IMR-90 (cell line): ENCODE measurements at regions not wholly inside any gene's neighbourhood (a gene's known extent, or its start where the extent isn't known, plus 50 kb on each side); places are given as distances from the start of the nearest gene placed in this dataset.

ENCODE experiments used
- ATAC-seq: fragments of 200-7000 bp; cut with Tn5 transposase; 2 replicates; pipeline ENCODE4 v1.9.1; 2020; ENCODE audit warnings: low read depth, mild to moderate bottlenecking, moderate library complexity
- BruUV-seq: library from RNA; stranded (reverse); fragments of 400-500 nt; replicated peaks from 2 replicates; lab custom pipeline; 2021; lab: Mats Ljungman, UMichigan
- CTCF ChIA-PET: fragments of 300-600 bp; formaldehyde crosslinking; extraction: SDS; loops from one replicate; lab custom pipeline; 2021; ENCODE audit warnings: antibody characterized with exemption; lab: Yijun Ruan, JAX
- POLR2A ChIA-PET: fragments of 300-600 bp; sonication (Branson Sonifier 250); formaldehyde crosslinking; loops from one replicate; lab custom pipeline; 2022; ENCODE audit warnings: antibody characterized with exemption; ENCODE audit not compliant: unreplicated experiment; lab: Charles Lee
- DNase-seq: peaks from one replicate; pipeline ENCODE4 v3.0.0; 2013
- H2AFZ ChIP-seq: replicated peaks from 2 replicates; pipeline ENCODE3; 2013; ENCODE audit warnings: low read length, mild to moderate bottlenecking; ENCODE audit not compliant: poor library complexity
- H2AK5ac ChIP-seq: 2 replicates; pipeline ENCODE4 v1.6.1; 2013; ENCODE audit warnings: low read depth, low read length, inconsistent platforms
- H2AK9ac ChIP-seq: replicated peaks from 2 replicates; pipeline ENCODE3; 2013; ENCODE audit warnings: mild to moderate bottlenecking, low read depth, low read length, moderate library complexity; ENCODE audit not compliant: poor library complexity
- H2BK120ac ChIP-seq: 2 replicates; pipeline ENCODE4 v1.6.1; 2013; ENCODE audit warnings: low read depth, low read length, inconsistent platforms
- H2BK15ac ChIP-seq: 3 replicates; pipeline ENCODE4 v1.6.1; 2013; ENCODE audit warnings: low read depth, low read length, inconsistent platforms
- H2BK20ac ChIP-seq: 2 replicates; pipeline ENCODE4 v1.6.1; 2013; ENCODE audit warnings: low read depth, mild to moderate bottlenecking, inconsistent platforms, low read length, moderate library complexity
- H2BK5ac ChIP-seq: 2 replicates; pipeline ENCODE4 v1.6.1; 2013; ENCODE audit warnings: mild to moderate bottlenecking, low read depth, low read length, inconsistent platforms; ENCODE audit not compliant: poor library complexity, severe bottlenecking
- H3K14ac ChIP-seq: replicated peaks from 2 replicates; pipeline ENCODE4 v1.6.1; 2013; ENCODE audit warnings: low read depth, low read length, inconsistent platforms
- H3K18ac ChIP-seq: 2 replicates; pipeline ENCODE4 v1.6.1; 2013; ENCODE audit warnings: low read depth, low read length, control low read depth
- H3K23ac ChIP-seq: 2 replicates; pipeline ENCODE4 v1.6.1; 2013; ENCODE audit warnings: low read depth, low read length, inconsistent platforms
- H3K27ac ChIP-seq: 2 replicates; pipeline ENCODE4 v1.5.1; 2013; ENCODE audit warnings: mild to moderate bottlenecking, control low read depth, low read length; ENCODE audit not compliant: insufficient read depth
- H3K27me3 ChIP-seq: 2 replicates; pipeline ENCODE4 v1.6.1; 2013; ENCODE audit warnings: low read length; ENCODE audit not compliant: control insufficient read depth, insufficient read depth
- H3K36me3 ChIP-seq: 2 replicates; pipeline ENCODE4 v1.6.1; 2013; ENCODE audit warnings: low read length, mixed read lengths; ENCODE audit not compliant: control insufficient read depth, insufficient read depth
- H3K4ac ChIP-seq: 2 replicates; pipeline ENCODE4 v1.6.1; 2013; ENCODE audit warnings: low read depth, low read length, inconsistent platforms
- H3K4me1 ChIP-seq: 2 replicates; pipeline ENCODE4 v1.6.1; 2013; ENCODE audit warnings: low read length, mixed read lengths; ENCODE audit not compliant: control insufficient read depth, insufficient read depth
- H3K4me2 ChIP-seq: 2 replicates; pipeline ENCODE4 v1.6.1; 2013; ENCODE audit warnings: low read depth, mild to moderate bottlenecking, control low read depth, low read length, moderate library complexity
- H3K4me3 ChIP-seq: 2 replicates; pipeline ENCODE4 v1.5.1; 2013; ENCODE audit warnings: low read depth, mild to moderate bottlenecking, control low read depth, low read length, moderate library complexity; ENCODE audit not compliant: insufficient read depth
- H3K56ac ChIP-seq: 2 replicates; pipeline ENCODE4 v1.6.1; 2013; ENCODE audit warnings: low read length, inconsistent platforms; ENCODE audit not compliant: insufficient read depth; ENCODE audit errors: extremely low read depth
- H3K79me1 ChIP-seq, 2 experiments: 2 replicates each; pipeline ENCODE4 v1.6.1; 2013; ENCODE audit warnings: low read length in 2 of 2, inconsistent platforms in 1 of 2, low read depth in 1 of 2
- H3K9ac ChIP-seq: 2 replicates; pipeline ENCODE4 v1.6.1; 2013; ENCODE audit warnings: low read depth, low read length, control low read depth
- H3K9me1 ChIP-seq: 2 replicates; pipeline ENCODE4 v1.6.1; 2013; ENCODE audit warnings: low read length, inconsistent platforms; ENCODE audit not compliant: insufficient read depth
- H3K9me3 ChIP-seq: 2 replicates; pipeline ENCODE4 v1.6.1; 2013; ENCODE audit warnings: low read length; ENCODE audit not compliant: control insufficient read depth, insufficient read depth
- H4K20me1 ChIP-seq: 2 replicates; pipeline ENCODE4 v1.6.1; 2013; ENCODE audit warnings: low read length, inconsistent platforms; ENCODE audit not compliant: insufficient read depth
- H4K5ac ChIP-seq: 2 replicates; pipeline ENCODE4 v1.6.1; 2013; ENCODE audit warnings: mild to moderate bottlenecking, low read depth, low read length, control low read depth
- H4K8ac ChIP-seq, 2 experiments: 2 replicates each; pipeline ENCODE4 v1.6.1; 2013; ENCODE audit warnings: low read depth in 2 of 2, low read length in 2 of 2, control low read depth in 1 of 2, inconsistent platforms in 1 of 2
- H4K91ac ChIP-seq: 2 replicates; pipeline ENCODE4 v1.6.1; 2013; ENCODE audit warnings: low read depth, low read length, inconsistent platforms; ENCODE audit not compliant: insufficient read depth
- BHLHE40 ChIP-seq: fragments of 150-350 bp; IDR thresholded peaks from 2 replicates; pipeline ENCODE4 v1.6.1; 2016; ENCODE audit warnings: mild to moderate bottlenecking, low read depth, low read length
- CEBPB ChIP-seq: IDR thresholded peaks from 2 replicates; pipeline ENCODE4 v1.6.1; 2012; ENCODE audit warnings: low read depth, low read length, improper control_type of control experiment
- CHD1 ChIP-seq: IDR thresholded peaks from 2 replicates; pipeline ENCODE4 v1.6.1; 2012; ENCODE audit warnings: low read depth, low read length, improper control_type of control experiment
- FOS ChIP-seq: fragments of 150-350 bp; IDR thresholded peaks from 2 replicates; pipeline ENCODE4 v1.6.1; 2016; ENCODE audit warnings: low read depth, low read length
- MAFK ChIP-seq: IDR thresholded peaks from 2 replicates; pipeline ENCODE4 v1.6.1; 2012; ENCODE audit warnings: low read depth, low read length, improper control_type of control experiment
- MAZ ChIP-seq: IDR thresholded peaks from 2 replicates; pipeline ENCODE4 v1.6.1; 2012; ENCODE audit warnings: low read depth, mild to moderate bottlenecking, low read length, improper control_type of control experiment, moderate library complexity, borderline replicate concordance
- NFE2L2 ChIP-seq: fragments of 150-350 bp; IDR thresholded peaks from 2 replicates; pipeline ENCODE4 v1.6.1; 2016; ENCODE audit warnings: low read depth, mild to moderate bottlenecking, low read length
- POLR2A ChIP-seq: IDR thresholded peaks from 2 replicates; pipeline ENCODE4 v1.6.1; 2012; ENCODE audit warnings: mild to moderate bottlenecking, low read depth, low read length
- RAD21 ChIP-seq: IDR thresholded peaks from 2 replicates; pipeline ENCODE4 v1.6.1; 2012; ENCODE audit warnings: low read length, improper control_type of control experiment
- RCOR1 ChIP-seq: IDR thresholded peaks from 2 replicates; pipeline ENCODE4 v1.6.1; 2012; ENCODE audit warnings: mild to moderate bottlenecking, low read length, improper control_type of control experiment; ENCODE audit not compliant: insufficient replicate concordance
- SMC3 ChIP-seq: fragments of 150-350 bp; IDR thresholded peaks from 2 replicates; pipeline ENCODE4 v1.6.1; 2016; ENCODE audit warnings: low read depth, mild to moderate bottlenecking, antibody characterized with exemption, low read length, moderate library complexity
- WGBS, 2 experiments: methylation state at CpG; one replicate each; pipeline versions ENCODE4 v1.1.5 to v1.1.7; 2013; ENCODE audit warnings: missing lambda C conversion rate in 2 of 2; ENCODE audit not compliant: insufficient read length in 1 of 2; ENCODE audit errors: extremely low coverage in 2 of 2; 5-methylcytosine and 5-hydroxymethylcytosine counted together
- dilution Hi-C: fragments of 300-500 bp; cut with HindIII; formaldehyde crosslinking; loops from one replicate; pipeline ENCODE4 v1.14.3; 2018; ENCODE audit warnings: low sequenced_read_pairs; ENCODE audit not compliant: unreplicated experiment
- in situ Hi-C: fragments of 300-500 bp; cut with MboI; formaldehyde crosslinking; loops from 3 replicates; pipeline ENCODE4 v1.14.3; 2019; ENCODE audit warnings: low sequenced_read_pairs, inconsistent platforms, mixed read lengths
- intact Hi-C: fragments of 100-400 bp; cut with micrococcal nuclease; formaldehyde crosslinking; loops from 2 replicates; pipeline ENCODE4 v1.10.0; 2022
- TF ChIP-seq, protein P1 (sequence below): fragments of 150-350 bp; IDR thresholded peaks from 2 replicates; pipeline ENCODE4 v1.6.1; 2016; ENCODE audit warnings: low read depth, mild to moderate bottlenecking, low read length, moderate library complexity, borderline replicate concordance

GRCh38 chr6:87827346-87827745, 125.3 kb upstream of the AKIRIN2 start:
- DNase-seq: no peak
- Histone ChIP-seq H4K5ac (no peak overlapping the region), H3K4me1 (no peaks in the 10 kb centered on the region), H2BK15ac (no peak overlapping the region), H3K4me3 (no peak overlapping the region), H3K56ac (no peak overlapping the region), H3K9me3 (no peaks in the 10 kb centered on the region), H4K91ac (no peak overlapping the region), H3K9ac (no peak overlapping the region), H2AK5ac (no peak overlapping the region), H2AFZ (no peak overlapping the region), H2BK5ac (no peak overlapping the region), H3K4ac (no peak overlapping the region), H3K14ac (no peak overlapping the region), H3K27ac (no peak overlapping the region), H2BK20ac (no peak overlapping the region), H4K8ac (no peak overlapping the region), H3K4me2 (no peak overlapping the region), H3K23ac (no peak overlapping the region), H3K36me3 (no peaks in the 10 kb centered on the region), H3K79me1 (no peaks in the 10 kb centered on the region), H2BK120ac (no peak overlapping the region), H4K20me1 (no peaks in the 10 kb centered on the region), H3K18ac (no peak overlapping the region), H3K9me1 (no peaks in the 10 kb centered on the region), H3K27me3 (no peaks in the 10 kb centered on the region; the same call in 1 of the 2 replicates), H2AK9ac (no peak overlapping the region)
- TF ChIP-seq SMC3: no peak
- no peak for TF ChIP-seq MAZ
- no peak for TF ChIP-seq NFE2L2
- TF ChIP-seq FOS: no peak
- TF ChIP-seq BHLHE40: no peak
- TF ChIP-seq CEBPB: no peak
- no peak for TF ChIP-seq MAFK
- TF ChIP-seq RAD21: no peak
- no peak for TF ChIP-seq RCOR1
- no peak for TF ChIP-seq CHD1
- TF ChIP-seq, protein P1, sequence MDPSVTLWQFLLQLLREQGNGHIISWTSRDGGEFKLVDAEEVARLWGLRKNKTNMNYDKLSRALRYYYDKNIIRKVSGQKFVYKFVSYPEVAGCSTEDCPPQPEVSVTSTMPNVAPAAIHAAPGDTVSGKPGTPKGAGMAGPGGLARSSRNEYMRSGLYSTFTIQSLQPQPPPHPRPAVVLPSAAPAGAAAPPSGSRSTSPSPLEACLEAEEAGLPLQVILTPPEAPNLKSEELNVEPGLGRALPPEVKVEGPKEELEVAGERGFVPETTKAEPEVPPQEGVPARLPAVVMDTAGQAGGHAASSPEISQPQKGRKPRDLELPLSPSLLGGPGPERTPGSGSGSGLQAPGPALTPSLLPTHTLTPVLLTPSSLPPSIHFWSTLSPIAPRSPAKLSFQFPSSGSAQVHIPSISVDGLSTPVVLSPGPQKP: no peak
- no peak for TF ChIP-seq POLR2A
- in situ Hi-C loops (no loop called here), intact Hi-C loops (no loop called here), dilution Hi-C loops (no loop called here)
- ChIA-PET CTCF (no interaction called here), POLR2A (no interaction called here)
- WGBS, 2 experiments: no CpG with 5 or more reads among the region's 6 CpGs
- BruUV-seq: no TSS peak
- no peak for ATAC-seq
